ENCODE measurements at regions not wholly inside any gene's neighbourhood (a gene's known extent, or its start where the extent isn't known, plus 50 kb on each side); places are given as distances from the start of the nearest gene placed in this dataset.

- TF ChIP-seq POLR2AphosphoS5 (IDR thresholded peaks at IDR 0.05; ENCODE audit: low read depth) = no peak
- TF ChIP-seq REST (IDR thresholded peaks at IDR 0.05; ENCODE audit: unreplicated experiment) = no peak
- TF ChIP-seq CTCF (conservative IDR thresholded peaks at IDR 0.05; ENCODE audit: low read depth in 2 of 2) = no peak
- no peak for TF ChIP-seq NANOG (IDR thresholded peaks at IDR 0.05; ENCODE audit: borderline replicate concordance)
- TF ChIP-seq ZNF331 (CRISPR knock-in tag; IDR thresholded peaks at IDR 0.05; ENCODE audit: low read depth) = no peak
- TF ChIP-seq EZH2 (IDR thresholded peaks at IDR 0.05; ENCODE audit: low read depth, unreplicated experiment) = no peak
- no peak for TF ChIP-seq EZH2phosphoT487 (IDR thresholded peaks at IDR 0.05; ENCODE audit: unreplicated experiment)
- TF ChIP-seq CREB1 (CRISPR knock-in tag; IDR thresholded peaks at IDR 0.05; ENCODE audit: low read depth) = no peak
- no peak for TF ChIP-seq ETS1 (IDR thresholded peaks at IDR 0.05)
- TF ChIP-seq ZNF114 (CRISPR knock-in tag; IDR thresholded peaks at IDR 0.05) = no peak
- TF ChIP-seq JUNB (IDR thresholded peaks at IDR 0.05; ENCODE audit: unreplicated experiment) = no peak
- no peak for TF ChIP-seq STAT1 (IDR thresholded peaks at IDR 0.05; ENCODE audit: unreplicated experiment)
These were observed 275.3 kb downstream of the ETS1 start for GRCh38 chr11:128311742-128312719.

All from GM23338 (cell line).